ENCODE measurements at regions not wholly inside any gene's neighbourhood (a gene's known extent, or its start where the extent isn't known, plus 50 kb on each side); places are given as distances from the start of the nearest gene placed in this dataset.

GRCh38 chr3:71930056-71930991 lies 145.4 kb upstream of the PROK2 start:
- DNase-seq (ENCODE audit: low read depth) (peak; percentile 39), FAIRE-seq (peak; percentile 26)
- Mint-ChIP-seq H3K9me3 (ENCODE audit: unreplicated experiment) (peaks cover 2% of the 10 kb centered on the region), H3K27ac (ENCODE audit: unreplicated experiment) (peak overlapping the region; percentile 49), H3K36me3 (ENCODE audit: low read depth, unreplicated experiment) (no peaks in the 10 kb centered on the region), H3K4me3 (ENCODE audit: unreplicated experiment) (no peak overlapping the region), H3K4me1 (ENCODE audit: low read depth, unreplicated experiment) (peaks cover 6% of the 10 kb centered on the region), H3K27me3 (ENCODE audit: low read depth, unreplicated experiment) (peaks cover 33% of the 10 kb centered on the region)
- H3K36me3 ChIP-seq (ENCODE audit: insufficient read depth, low read length): no peaks in the 10 kb centered on the region
- H3K79me2 ChIP-seq (ENCODE audit: insufficient read depth, low read length): no peaks in the 10 kb centered on the region
- no peaks in the 10 kb centered on the region for H4K20me1 ChIP-seq (ENCODE audit: insufficient read depth, low read length)
- TF ChIP-seq EZH2 (IDR thresholded peaks at IDR 0.05; ENCODE audit: insufficient read depth, low read length): no peak
- no peak for TF ChIP-seq CTCF (IDR thresholded peaks at IDR 0.05; ENCODE audit: insufficient read depth, low read depth, low read length)
- no peak overlapping the region for H3K9ac ChIP-seq (ENCODE audit: low read length)
- H3K4me2 ChIP-seq (ENCODE audit: low read length): no peak overlapping the region
- H2AFZ ChIP-seq (ENCODE audit: low read depth, low read length): no peak overlapping the region
- no peaks in the 10 kb centered on the region for H3K9me3 ChIP-seq (ENCODE audit: insufficient read depth, low read depth, low read length)
- H3K27ac ChIP-seq (ENCODE audit: low read depth, low read length): no peak overlapping the region
- peaks cover 11% of the 10 kb centered on the region for H3K27me3 ChIP-seq (ENCODE audit: insufficient read depth, low read length)
- no peak overlapping the region for H3K4me3 ChIP-seq (ENCODE audit: insufficient read depth, low read depth, low read length)
- H3K4me1 ChIP-seq (ENCODE audit: insufficient read depth, low read length): no peaks in the 10 kb centered on the region

- peaks cover 9% of the 10 kb centered on the region for H3K27me3 ChIP-seq (ENCODE audit: insufficient read depth, low read length)
- H3K4me3 ChIP-seq (ENCODE audit: insufficient read depth, low read depth, low read length): no peak overlapping the region
- Mint-ChIP-seq H3K4me1 (ENCODE audit: low read depth, unreplicated experiment) (peaks cover 6% of the 10 kb centered on the region), H3K4me3 (ENCODE audit: unreplicated experiment) (no peak overlapping the region), H3K27ac (ENCODE audit: unreplicated experiment) (no peak overlapping the region), H3K9me3 (ENCODE audit: unreplicated experiment) (peaks cover 2% of the 10 kb centered on the region), H3K36me3 (ENCODE audit: low read depth, unreplicated experiment) (no peaks in the 10 kb centered on the region), H3K27me3 (ENCODE audit: low read depth, unreplicated experiment) (peaks cover 31% of the 10 kb centered on the region)
- H3K4me1 ChIP-seq (ENCODE audit: insufficient read depth, low read length): no peaks in the 10 kb centered on the region
- TF ChIP-seq CTCF (IDR thresholded peaks at IDR 0.05; ENCODE audit: insufficient read depth, low read depth, low read length): no peak
- TF ChIP-seq EZH2 (IDR thresholded peaks at IDR 0.05; ENCODE audit: insufficient read depth, low read length): no peak
- H4K20me1 ChIP-seq (ENCODE audit: insufficient read depth, low read length): no peaks in the 10 kb centered on the region
- H3K9ac ChIP-seq (ENCODE audit: low read length): no peak overlapping the region
- H3K79me2 ChIP-seq (ENCODE audit: insufficient read depth, low read length): no peaks in the 10 kb centered on the region
- H3K9me3 ChIP-seq (ENCODE audit: insufficient read depth, low read depth, low read length): no peaks in the 10 kb centered on the region
- H3K27ac ChIP-seq (ENCODE audit: low read depth, low read length): no peak overlapping the region
- FAIRE-seq (no peak), DNase-seq (ENCODE audit: low read depth) (no peak)
- H3K36me3 ChIP-seq (ENCODE audit: insufficient read depth, low read length): no peaks in the 10 kb centered on the region
- no peak overlapping the region for H2AFZ ChIP-seq (ENCODE audit: low read depth, low read length)
- no peak overlapping the region for H3K4me2 ChIP-seq (ENCODE audit: low read length)
Observed at GRCh38 chr3:71928212-71928611, 143.3 kb upstream of the PROK2 start.

Data from astrocyte (in vitro differentiated cells and primary cell).